ENCODE measurements at regions not wholly inside any gene's neighbourhood (a gene's known extent, or its start where the extent isn't known, plus 50 kb on each side); places are given as distances from the start of the nearest gene placed in this dataset.
"Not testable (repeated sequence)": the region's sequence is repeated elsewhere in the genome, so short reads cannot be mapped to it uniquely, and the experiment has no call there.

DNA sequence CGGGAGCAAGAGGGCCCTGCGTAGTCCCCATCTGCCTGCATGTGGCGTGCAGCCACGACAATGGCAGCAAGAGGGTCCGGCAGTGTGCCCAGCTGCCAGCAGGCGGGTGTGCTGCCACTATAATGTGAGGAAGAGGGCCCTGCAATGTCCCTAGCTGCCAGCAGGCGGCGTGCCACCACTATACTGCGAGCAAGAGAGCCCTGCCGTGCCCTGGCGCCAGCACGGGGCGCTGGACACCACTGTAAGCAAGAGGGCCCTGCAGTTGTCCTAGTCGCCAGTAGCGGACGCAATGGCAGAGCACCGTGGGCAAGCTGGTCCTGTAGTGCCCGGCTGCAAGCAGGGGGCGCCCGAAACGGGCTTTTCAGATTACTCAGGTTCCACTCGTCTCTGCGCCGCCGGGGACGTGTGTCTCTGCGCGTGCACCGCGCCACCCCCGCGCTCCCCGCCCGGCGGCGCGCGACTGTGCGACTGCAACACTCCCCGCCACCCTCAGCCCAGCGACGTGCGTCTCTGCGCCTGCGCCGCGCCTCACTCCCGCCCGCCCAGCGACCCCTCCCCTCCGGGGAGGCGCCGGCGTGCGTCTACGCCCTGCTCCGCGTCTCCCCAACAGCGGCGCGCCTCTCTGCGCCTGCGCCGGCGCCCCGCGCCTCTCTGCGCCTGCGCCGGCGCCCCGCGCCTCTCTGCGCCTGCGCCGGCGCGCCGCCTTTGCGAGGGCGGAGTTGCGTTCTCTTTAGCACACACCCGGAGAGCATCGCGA is 159.4 kb upstream of the FRG2B start:
- TF ChIP-seq, protein P1, sequence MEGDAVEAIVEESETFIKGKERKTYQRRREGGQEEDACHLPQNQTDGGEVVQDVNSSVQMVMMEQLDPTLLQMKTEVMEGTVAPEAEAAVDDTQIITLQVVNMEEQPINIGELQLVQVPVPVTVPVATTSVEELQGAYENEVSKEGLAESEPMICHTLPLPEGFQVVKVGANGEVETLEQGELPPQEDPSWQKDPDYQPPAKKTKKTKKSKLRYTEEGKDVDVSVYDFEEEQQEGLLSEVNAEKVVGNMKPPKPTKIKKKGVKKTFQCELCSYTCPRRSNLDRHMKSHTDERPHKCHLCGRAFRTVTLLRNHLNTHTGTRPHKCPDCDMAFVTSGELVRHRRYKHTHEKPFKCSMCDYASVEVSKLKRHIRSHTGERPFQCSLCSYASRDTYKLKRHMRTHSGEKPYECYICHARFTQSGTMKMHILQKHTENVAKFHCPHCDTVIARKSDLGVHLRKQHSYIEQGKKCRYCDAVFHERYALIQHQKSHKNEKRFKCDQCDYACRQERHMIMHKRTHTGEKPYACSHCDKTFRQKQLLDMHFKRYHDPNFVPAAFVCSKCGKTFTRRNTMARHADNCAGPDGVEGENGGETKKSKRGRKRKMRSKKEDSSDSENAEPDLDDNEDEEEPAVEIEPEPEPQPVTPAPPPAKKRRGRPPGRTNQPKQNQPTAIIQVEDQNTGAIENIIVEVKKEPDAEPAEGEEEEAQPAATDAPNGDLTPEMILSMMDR (IDR thresholded peaks at IDR 0.05) = peak; percentile 10
- not testable (repeated sequence) for H3K4me2 ChIP-seq (ENCODE audit: low read length); H3K9ac ChIP-seq; H3K4me1 ChIP-seq; H3K27me3 ChIP-seq (ENCODE audit: control insufficient read depth, insufficient read depth, low read length); H3K4me3 ChIP-seq (ENCODE audit: low read depth, low read length); H3K79me2 ChIP-seq; H2AFZ ChIP-seq; H3K9me3 ChIP-seq (ENCODE audit: control insufficient read depth, low read length); H3K27ac ChIP-seq; H3K36me3 ChIP-seq (ENCODE audit: control insufficient read depth, insufficient read depth, low read length)

DNA sequence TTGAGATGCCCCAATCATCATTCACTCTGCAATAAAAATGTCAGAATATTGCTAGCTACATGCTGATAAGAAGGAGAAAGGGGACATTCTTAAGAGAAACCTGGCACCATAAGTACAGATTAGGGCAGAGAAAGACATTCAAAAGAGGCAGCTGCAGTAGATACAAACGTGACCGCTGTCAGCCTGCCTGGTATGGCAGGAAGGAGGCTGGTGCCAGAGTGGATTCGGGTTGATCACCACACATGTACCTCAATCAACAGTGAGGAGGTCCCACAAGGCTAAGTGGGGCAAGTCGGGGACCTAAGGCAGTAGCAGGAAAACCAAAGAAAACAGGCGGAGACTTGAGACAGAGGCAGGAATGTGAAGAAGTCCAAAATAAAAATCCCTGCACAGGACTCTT is 158.6 kb upstream of the FRG2B start:
- not testable (repeated sequence) for H3K9ac ChIP-seq; H3K27me3 ChIP-seq (ENCODE audit: control insufficient read depth, insufficient read depth, low read length); H2AFZ ChIP-seq; H3K9me3 ChIP-seq (ENCODE audit: control insufficient read depth, low read length); H3K4me2 ChIP-seq (ENCODE audit: low read length); H3K4me3 ChIP-seq (ENCODE audit: low read depth, low read length); H3K36me3 ChIP-seq (ENCODE audit: control insufficient read depth, insufficient read depth, low read length); H3K79me2 ChIP-seq; H3K27ac ChIP-seq; H3K4me1 ChIP-seq

DNA sequence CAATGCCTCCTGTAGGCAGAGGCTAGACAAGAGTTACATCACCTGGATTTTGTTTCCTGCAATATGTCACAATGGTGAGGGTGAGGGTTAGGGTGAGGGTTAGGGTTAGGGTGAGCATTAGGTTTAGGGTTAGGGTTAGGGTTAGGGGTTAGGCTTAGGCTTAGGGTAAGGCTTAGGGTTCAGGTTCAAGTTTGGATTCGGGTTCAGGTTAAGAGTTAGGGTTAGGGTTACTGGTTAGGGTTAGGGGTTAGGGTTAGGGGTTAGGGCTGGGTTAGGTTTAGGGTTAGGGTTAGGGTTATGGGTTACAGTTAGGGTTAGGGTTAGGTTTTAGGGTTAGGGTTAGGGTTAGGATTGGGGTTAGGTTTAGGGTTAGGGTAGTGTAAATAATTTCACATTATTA is 138.7 kb upstream of the FRG2B start:
- H2AFZ ChIP-seq; H3K27me3 ChIP-seq (ENCODE audit: control insufficient read depth, insufficient read depth, low read length); H3K36me3 ChIP-seq (ENCODE audit: control insufficient read depth, insufficient read depth, low read length); H3K4me2 ChIP-seq (ENCODE audit: low read length); H3K4me1 ChIP-seq; H3K79me2 ChIP-seq; H3K4me3 ChIP-seq (ENCODE audit: low read depth, low read length); H3K9ac ChIP-seq; H3K9me3 ChIP-seq (ENCODE audit: control insufficient read depth, low read length); H3K27ac ChIP-seq: not testable (repeated sequence)

DNA sequence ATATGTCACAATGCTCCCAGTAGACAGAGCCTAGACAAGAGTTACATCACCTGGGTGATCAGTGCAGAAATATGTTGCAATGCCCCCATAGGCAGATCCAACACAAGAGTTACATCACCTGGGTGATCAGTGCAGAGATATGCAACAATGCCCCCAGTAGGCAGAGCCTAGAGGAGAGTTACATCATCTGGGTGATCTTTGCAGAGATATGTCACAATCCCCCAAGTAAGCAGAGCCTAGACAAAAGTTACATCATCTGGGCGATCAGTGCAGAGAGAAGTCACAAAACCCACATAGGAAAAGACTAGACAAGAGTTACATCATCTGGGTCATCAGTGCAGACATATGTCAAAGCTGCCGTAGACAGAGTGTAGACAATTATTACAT is 138.2 kb upstream of the FRG2B start:
- H3K9me3 ChIP-seq (ENCODE audit: control insufficient read depth, low read length); H3K36me3 ChIP-seq (ENCODE audit: control insufficient read depth, insufficient read depth, low read length); H3K4me3 ChIP-seq (ENCODE audit: low read depth, low read length); H3K4me1 ChIP-seq; H3K27me3 ChIP-seq (ENCODE audit: control insufficient read depth, insufficient read depth, low read length); H3K4me2 ChIP-seq (ENCODE audit: low read length); H3K79me2 ChIP-seq; H2AFZ ChIP-seq; H3K9ac ChIP-seq: not testable (repeated sequence)
- H3K27ac ChIP-seq = peak overlapping the region; percentile 84

DNA sequence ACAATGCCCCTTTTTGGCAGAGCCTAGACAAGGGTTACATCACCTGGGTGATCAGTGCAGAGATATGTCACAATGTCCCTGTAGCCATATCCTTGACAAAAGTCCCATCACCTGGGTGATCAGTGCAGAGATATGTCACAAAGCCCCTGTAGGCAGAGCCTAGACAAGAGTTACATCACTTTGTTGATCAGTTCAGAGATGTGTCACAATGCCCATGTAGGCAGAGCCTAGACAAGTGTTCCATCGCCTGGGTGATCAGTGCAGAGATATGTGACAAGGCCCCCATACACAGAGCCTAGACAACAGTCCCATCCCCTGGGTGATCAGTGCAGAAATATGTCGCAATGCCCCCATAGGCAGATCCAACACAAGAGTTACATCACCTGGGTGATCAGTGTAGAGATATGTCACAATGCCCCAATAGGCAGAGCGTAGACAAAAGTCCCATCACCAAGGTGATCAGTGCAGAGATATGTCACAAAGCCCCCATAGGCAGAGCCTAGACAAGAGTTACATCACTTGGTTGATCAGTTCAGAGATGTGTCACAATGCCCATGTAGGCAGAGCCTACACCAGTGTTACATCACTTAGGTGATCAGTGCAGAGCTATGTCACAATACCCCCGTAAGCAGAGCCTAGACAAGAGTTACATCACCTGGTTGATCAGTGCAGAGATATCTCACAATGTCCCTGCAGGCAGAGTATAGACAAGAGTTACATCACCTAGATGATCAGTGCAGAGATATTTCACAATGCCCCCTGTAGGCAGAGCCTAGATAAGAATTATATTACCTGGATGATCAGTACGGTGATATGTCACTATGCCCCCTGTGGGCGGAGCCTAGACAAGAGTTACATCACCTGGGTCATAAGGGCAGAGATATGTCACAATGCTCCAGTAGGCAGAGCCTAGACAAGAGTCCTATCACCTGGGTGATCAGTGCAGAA is 137.6 kb upstream of the FRG2B start:
- not testable (repeated sequence) for H3K4me3 ChIP-seq (ENCODE audit: low read depth, low read length); H2AFZ ChIP-seq; H3K36me3 ChIP-seq (ENCODE audit: control insufficient read depth, insufficient read depth, low read length); H3K4me1 ChIP-seq; H3K4me2 ChIP-seq (ENCODE audit: low read length); H3K9ac ChIP-seq; H3K9me3 ChIP-seq (ENCODE audit: control insufficient read depth, low read length); H3K27me3 ChIP-seq (ENCODE audit: control insufficient read depth, insufficient read depth, low read length); H3K79me2 ChIP-seq
- peak overlapping the region; percentile 84 for H3K27ac ChIP-seq

DNA sequence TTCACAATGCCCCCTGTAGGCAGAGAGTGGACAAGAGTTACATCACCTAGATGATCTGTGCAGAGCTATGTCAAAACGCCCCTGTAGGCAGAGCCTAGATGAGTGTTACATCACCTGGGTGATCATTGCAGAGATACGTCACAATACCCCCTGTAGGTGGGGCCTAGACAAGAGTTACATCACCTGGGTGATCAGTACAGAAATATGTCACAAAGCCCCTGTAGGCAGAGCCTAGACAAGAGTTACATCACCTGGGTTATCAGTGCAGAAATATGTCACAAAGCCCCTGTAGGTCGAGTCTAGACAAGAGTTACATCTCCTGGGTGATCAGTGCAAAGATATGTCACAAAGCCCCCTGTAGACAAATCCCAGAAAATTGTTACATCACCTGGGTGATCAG is 136.6 kb upstream of the FRG2B start:
- H3K9me3 ChIP-seq (ENCODE audit: control insufficient read depth, low read length); H3K27ac ChIP-seq; H2AFZ ChIP-seq; H3K4me1 ChIP-seq; H3K9ac ChIP-seq; H3K4me2 ChIP-seq (ENCODE audit: low read length); H3K4me3 ChIP-seq (ENCODE audit: low read depth, low read length); H3K36me3 ChIP-seq (ENCODE audit: control insufficient read depth, insufficient read depth, low read length); H3K27me3 ChIP-seq (ENCODE audit: control insufficient read depth, insufficient read depth, low read length); H3K79me2 ChIP-seq: not testable (repeated sequence)

DNA sequence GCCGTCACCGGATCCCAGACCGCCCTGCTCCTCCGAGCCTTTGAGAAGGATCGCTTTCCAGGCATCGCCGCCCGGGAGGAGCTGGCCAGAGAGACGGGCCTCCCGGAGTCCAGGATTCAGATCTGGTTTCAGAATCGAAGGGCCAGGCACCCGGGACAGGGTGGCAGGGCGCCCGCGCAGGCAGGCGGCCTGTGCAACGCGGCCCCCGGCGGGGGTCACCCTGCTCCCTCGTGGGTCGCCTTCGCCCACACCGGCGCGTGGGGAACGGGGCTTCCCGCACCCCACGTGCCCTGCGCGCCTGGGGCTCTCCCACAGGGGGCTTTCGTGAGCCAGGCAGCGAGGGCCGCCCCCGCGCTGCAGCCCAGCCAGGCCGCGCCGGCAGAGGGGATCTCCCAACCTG is 127.0 kb upstream of the FRG2B start:
- not testable (repeated sequence) for H2AFZ ChIP-seq; H3K36me3 ChIP-seq (ENCODE audit: control insufficient read depth, insufficient read depth, low read length); H3K4me2 ChIP-seq (ENCODE audit: low read length); H3K4me1 ChIP-seq; H3K9me3 ChIP-seq (ENCODE audit: control insufficient read depth, low read length); H3K27me3 ChIP-seq (ENCODE audit: control insufficient read depth, insufficient read depth, low read length); H3K27ac ChIP-seq; H3K79me2 ChIP-seq; H3K4me3 ChIP-seq (ENCODE audit: low read depth, low read length); H3K9ac ChIP-seq
